ENCODE measurements at regions not wholly inside any gene's neighbourhood (a gene's known extent, or its start where the extent isn't known, plus 50 kb on each side); places are given as distances from the start of the nearest gene placed in this dataset.
"Not testable (repeated sequence)": the region's sequence is repeated elsewhere in the genome, so short reads cannot be mapped to it uniquely, and the experiment has no call there.

DNA sequence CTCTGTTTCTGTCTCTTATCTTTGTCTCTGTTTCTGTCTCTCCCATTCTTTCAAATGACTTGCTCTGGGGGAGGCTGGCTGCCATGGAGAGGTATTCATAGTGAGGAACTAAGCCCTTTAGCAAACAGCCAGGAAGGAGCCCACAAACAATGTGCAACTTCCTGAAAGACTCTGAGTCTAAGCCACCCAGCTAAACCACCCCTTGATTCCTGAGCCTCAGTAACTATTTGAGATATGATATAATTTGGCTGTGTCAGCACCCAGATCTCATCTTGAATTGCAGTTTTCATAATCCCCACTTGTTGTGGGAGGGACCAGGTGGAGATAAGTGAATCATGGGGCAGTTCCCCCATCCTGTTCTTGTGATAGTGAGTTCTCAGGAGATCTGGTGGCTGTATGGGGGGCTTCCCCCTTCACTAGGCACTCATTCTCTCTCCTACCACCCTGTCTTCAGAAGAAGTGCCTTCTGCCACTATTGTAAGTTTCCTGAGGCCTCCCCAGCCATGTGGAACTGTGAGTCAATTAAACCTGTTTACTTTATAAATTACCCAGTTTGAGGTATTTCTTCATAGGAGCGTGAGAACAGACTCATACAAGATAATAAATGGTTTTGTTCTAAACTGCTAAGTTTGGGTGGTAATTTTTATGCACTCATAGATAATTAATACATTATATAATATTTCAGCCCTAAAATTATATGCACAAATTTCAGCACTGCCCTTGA, 121.2 kb upstream of the FOXP2 start:
- intact Hi-C loops (cut with DNase I) = no loop called here
- DNase-seq = no peak
- WGBS, 4 donors = 80 to 96% (median 88%) methylated on average over 1 of the region's 1 CpG

DNA sequence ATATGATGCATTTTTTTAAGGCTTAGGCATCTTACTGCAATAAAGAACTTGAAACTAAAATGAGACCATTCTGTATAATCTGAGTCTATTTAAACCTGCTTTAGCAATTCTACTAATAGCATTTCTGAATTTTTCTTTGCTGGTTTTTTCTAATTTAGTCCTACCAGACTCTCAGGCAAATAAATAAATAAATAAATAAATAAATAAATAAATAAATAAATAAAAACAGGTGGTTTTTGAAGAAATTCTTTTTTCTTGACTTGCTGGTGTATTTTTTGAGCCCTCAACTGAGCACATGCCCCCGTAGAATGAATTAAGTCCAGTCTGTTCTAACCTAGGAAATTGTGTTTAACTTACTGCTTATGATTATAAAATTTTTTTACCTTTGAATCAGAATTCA, 134.7 kb upstream of the FOXP2 start:
- WGBS, 4 donors = 88 to 96% (median 93%) methylated on average over 1 of the region's 1 CpG

More for the DNA sequence above, 121.2 kb upstream of the FOXP2 start:
- Histone ChIP-seq H3K36me3 (replicated peaks in 1 of 2) (no peaks in the 10 kb centered on the region), H3K4me3 (no peak overlapping the region), H3K27me3 (no peaks in the 10 kb centered on the region), H3K4me1 (replicated peaks in 1 of 2) (no peaks in the 10 kb centered on the region), H3K27ac (no peak overlapping the region), H3K9me3 (replicated peaks in 1 of 3) (no peaks in the 10 kb centered on the region)
- no peak for TF ChIP-seq POLR2A (IDR thresholded peaks at IDR 0.05)
- TF ChIP-seq, protein P1, sequence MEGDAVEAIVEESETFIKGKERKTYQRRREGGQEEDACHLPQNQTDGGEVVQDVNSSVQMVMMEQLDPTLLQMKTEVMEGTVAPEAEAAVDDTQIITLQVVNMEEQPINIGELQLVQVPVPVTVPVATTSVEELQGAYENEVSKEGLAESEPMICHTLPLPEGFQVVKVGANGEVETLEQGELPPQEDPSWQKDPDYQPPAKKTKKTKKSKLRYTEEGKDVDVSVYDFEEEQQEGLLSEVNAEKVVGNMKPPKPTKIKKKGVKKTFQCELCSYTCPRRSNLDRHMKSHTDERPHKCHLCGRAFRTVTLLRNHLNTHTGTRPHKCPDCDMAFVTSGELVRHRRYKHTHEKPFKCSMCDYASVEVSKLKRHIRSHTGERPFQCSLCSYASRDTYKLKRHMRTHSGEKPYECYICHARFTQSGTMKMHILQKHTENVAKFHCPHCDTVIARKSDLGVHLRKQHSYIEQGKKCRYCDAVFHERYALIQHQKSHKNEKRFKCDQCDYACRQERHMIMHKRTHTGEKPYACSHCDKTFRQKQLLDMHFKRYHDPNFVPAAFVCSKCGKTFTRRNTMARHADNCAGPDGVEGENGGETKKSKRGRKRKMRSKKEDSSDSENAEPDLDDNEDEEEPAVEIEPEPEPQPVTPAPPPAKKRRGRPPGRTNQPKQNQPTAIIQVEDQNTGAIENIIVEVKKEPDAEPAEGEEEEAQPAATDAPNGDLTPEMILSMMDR (IDR thresholded peaks at IDR 0.05) = no peak

DNA sequence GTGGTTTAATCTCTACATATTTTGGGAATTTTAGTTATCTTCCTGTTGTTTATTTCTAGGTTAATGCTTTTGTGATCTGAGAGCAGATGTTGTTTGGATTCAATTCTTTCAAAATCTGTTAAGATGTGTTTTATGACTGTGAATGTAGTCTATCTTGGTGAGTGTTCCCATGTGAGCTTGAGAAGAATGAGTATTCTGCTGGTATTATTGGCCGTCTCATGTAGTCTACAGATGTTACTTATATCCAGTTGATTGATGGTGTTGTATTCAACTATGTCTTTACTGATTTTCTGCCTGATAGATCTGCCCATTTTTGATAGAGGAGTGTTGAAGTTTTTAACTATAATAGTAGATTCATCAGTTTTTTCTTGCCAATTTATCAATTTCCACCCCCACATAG, 141.4 kb upstream of the FOXP2 start:
- TF ChIP-seq POLR2A (IDR thresholded peaks at IDR 0.05) = no peak
- TF ChIP-seq, protein P1 (IDR thresholded peaks at IDR 0.05) = no peak
- no peaks in the 10 kb centered on the region for H3K27me3 ChIP-seq
- 68 to 84% (median 79%) methylated on average over 1 of the region's 1 CpG for WGBS, 4 donors
- no peaks in the 10 kb centered on the region for H3K4me1 ChIP-seq (replicated peaks in 1 of 2)
- no peak overlapping the region for H3K27ac ChIP-seq
- no peak for DNase-seq
- intact Hi-C loops (cut with DNase I) = no loop called here
- H3K36me3 ChIP-seq (replicated peaks in 1 of 2) = no peaks in the 10 kb centered on the region
- H3K9me3 ChIP-seq (replicated peaks in 1 of 3) = no peaks in the 10 kb centered on the region
- no peak overlapping the region for H3K4me3 ChIP-seq

More for the DNA sequence above, 134.7 kb upstream of the FOXP2 start:
- no peak for TF ChIP-seq POLR2A (IDR thresholded peaks at IDR 0.05)
- TF ChIP-seq, protein P1 (IDR thresholded peaks at IDR 0.05) = no peak
- no peak overlapping the region for H3K4me3 ChIP-seq
- no peaks in the 10 kb centered on the region for H3K4me1 ChIP-seq (replicated peaks in 1 of 2)
- intact Hi-C loops (cut with DNase I) = no loop called here
- H3K27me3 ChIP-seq = no peaks in the 10 kb centered on the region
- H3K9me3 ChIP-seq (replicated peaks in 1 of 3) = no peaks in the 10 kb centered on the region
- DNase-seq = no peak
- no peak overlapping the region for H3K27ac ChIP-seq
- H3K36me3 ChIP-seq (replicated peaks in 1 of 2) = no peaks in the 10 kb centered on the region

DNA sequence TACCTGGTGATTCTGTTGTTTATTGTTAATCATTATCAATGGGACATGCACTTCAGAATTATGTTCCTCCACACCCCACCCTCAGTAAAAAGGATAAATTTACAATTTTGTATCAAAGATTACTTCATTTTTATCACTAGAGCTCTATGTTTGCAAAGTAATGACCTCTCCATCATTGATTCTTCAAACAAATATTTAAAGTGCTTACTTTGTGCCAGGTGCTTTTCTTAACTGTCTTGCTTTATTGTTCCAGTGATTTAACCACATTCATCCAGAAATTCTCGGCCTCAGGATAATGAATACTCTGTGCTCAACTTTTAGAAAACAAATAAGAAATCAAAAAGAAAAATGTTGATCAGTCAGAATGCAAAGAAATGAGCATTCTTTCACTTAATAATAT, 144.9 kb upstream of the FOXP2 start:
- no peak for TF ChIP-seq POLR2A (IDR thresholded peaks at IDR 0.05)
- TF ChIP-seq, protein P1 (IDR thresholded peaks at IDR 0.05) = no peak
- Histone ChIP-seq H3K27me3 (no peaks in the 10 kb centered on the region), H3K4me1 (replicated peaks in 1 of 2) (no peaks in the 10 kb centered on the region), H3K27ac (no peak overlapping the region), H3K36me3 (replicated peaks in 1 of 2) (no peaks in the 10 kb centered on the region), H3K4me3 (no peak overlapping the region), H3K9me3 (replicated peaks in 1 of 3) (no peaks in the 10 kb centered on the region)
- WGBS, 4 donors = 53 to 66% (median 59%) methylated on average over 1 of the region's 1 CpG
- intact Hi-C loops (cut with DNase I) = no loop called here
- no peak for DNase-seq

DNA sequence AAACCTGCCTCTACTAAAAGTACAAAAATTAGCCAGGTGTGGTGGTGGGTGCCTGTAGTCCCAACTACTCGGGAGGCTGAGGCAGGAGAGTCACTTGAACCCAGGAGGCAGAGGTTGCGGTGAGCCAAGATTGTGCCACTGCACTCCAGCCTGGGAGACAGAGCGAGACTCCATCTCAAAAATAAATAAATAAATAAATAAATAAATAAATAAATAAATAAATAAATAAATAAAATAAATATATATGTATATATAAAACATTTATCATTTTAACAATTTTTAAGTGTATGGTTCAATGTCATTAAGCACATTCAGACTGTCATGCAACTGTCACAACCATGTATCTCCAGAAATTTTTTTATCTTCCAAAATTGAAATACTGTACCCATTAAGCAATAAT, 147.1 kb upstream of the FOXP2 start:
- DNase-seq; intact Hi-C loops (cut with DNase I); H3K36me3 ChIP-seq (replicated peaks in 1 of 2); H3K27me3 ChIP-seq; H3K4me1 ChIP-seq (replicated peaks in 1 of 2); H3K4me3 ChIP-seq; H3K9me3 ChIP-seq (replicated peaks in 1 of 3); H3K27ac ChIP-seq: not testable (repeated sequence)
- WGBS, 4 donors = 89 to 97% (median 92%) methylated on average over 3 of the region's 3 CpGs

Data from adrenal gland (tissue), 9 donors.